Neural progenitor cell (in vitro differentiated cells): ENCODE measurements at regions not wholly inside any gene's neighbourhood (a gene's known extent, or its start where the extent isn't known, plus 50 kb on each side); places are given as distances from the start of the nearest gene placed in this dataset.

Experiments used
- DNase-seq: peaks from one replicate; pipeline ENCODE4 v3.0.0-alpha.2; 2016; ENCODE audit warnings: low spot score
- H2AFZ ChIP-seq: fragments of 200-600 bp; sonication (generic); replicated peaks from 2 replicates; pipeline ENCODE4 v1.6.1; 2016; ENCODE audit warnings: antibody characterized with exemption
- H3F3A ChIP-seq: fragments of 200-600 bp; sonication (generic); 2 replicates; pipeline ENCODE4 v1.6.1; 2016; ENCODE audit warnings: antibody characterized with exemption, low read depth
- H3K27ac ChIP-seq: fragments of 200-600 bp; sonication (generic); 2 replicates; pipeline ENCODE4 v1.5.1; 2016; ENCODE audit warnings: mild to moderate bottlenecking
- H3K27me3 ChIP-seq: fragments of 200-600 bp; sonication (generic); 2 replicates; pipeline ENCODE4 v1.6.1; 2016; ENCODE audit warnings: mild to moderate bottlenecking, moderate library complexity
- H3K36me3 ChIP-seq: fragments of 200-600 bp; sonication (generic); 2 replicates; pipeline ENCODE4 v1.5.1; 2016
- H3K4me1 ChIP-seq: fragments of 200-600 bp; sonication (generic); 2 replicates; pipeline ENCODE4 v1.6.1; 2016; ENCODE audit warnings: mixed run types
- H3K4me2 ChIP-seq: fragments of 200-600 bp; sonication (generic); 2 replicates; pipeline ENCODE4 v1.6.1; 2016
- H3K4me3 ChIP-seq: fragments of 200-600 bp; sonication (generic); 2 replicates; pipeline ENCODE4 v1.5.1; 2016
- H3K79me2 ChIP-seq: fragments of 200-600 bp; sonication (generic); 2 replicates; pipeline ENCODE4 v1.6.1; 2016; ENCODE audit warnings: low read depth
- H3K9ac ChIP-seq: fragments of 200-600 bp; sonication (generic); 2 replicates; pipeline ENCODE4 v1.6.1; 2016
- H3K9me3 ChIP-seq: fragments of 200-600 bp; sonication (generic); 2 replicates; pipeline ENCODE4 v1.5.1; 2016; ENCODE audit warnings: low read depth
- H4K20me1 ChIP-seq: fragments of 200-600 bp; sonication (generic); 2 replicates; pipeline ENCODE4 v1.6.1; 2016; ENCODE audit warnings: low read depth
- H3K27ac Mint-ChIP-seq: 3 replicates; pipeline ENCODE4 v1.8.0; 2021; ENCODE audit warnings: mixed read lengths
- H3K27me3 Mint-ChIP-seq: 2 replicates; pipeline ENCODE4 v1.8.0; 2022; ENCODE audit warnings: low read depth, mild to moderate bottlenecking, inconsistent platforms, moderate library complexity, mixed read lengths; ENCODE audit not compliant: insufficient read depth
- H3K36me3 Mint-ChIP-seq: 3 replicates; pipeline ENCODE4 v1.8.0; 2021; ENCODE audit warnings: mixed read lengths
- H3K4me1 Mint-ChIP-seq: 3 replicates; pipeline ENCODE4 v1.8.0; 2021; ENCODE audit warnings: mixed read lengths
- H3K4me3 Mint-ChIP-seq: 3 replicates; pipeline ENCODE4 v1.8.0; 2021; ENCODE audit warnings: mild to moderate bottlenecking, moderate library complexity, mixed read lengths
- H3K9me3 Mint-ChIP-seq: 3 replicates; pipeline ENCODE4 v1.8.0; 2020; ENCODE audit warnings: mixed read lengths
- EZH2 ChIP-seq: fragments of 200-600 bp; sonication (generic); IDR thresholded peaks from 2 replicates; pipeline ENCODE4 v1.6.1; 2017; ENCODE audit warnings: antibody characterized with exemption, mild to moderate bottlenecking, moderate library complexity
- EZH2phosphoT487 ChIP-seq: fragments of 200-600 bp; sonication (generic); IDR thresholded peaks from 2 replicates; pipeline ENCODE4 v1.6.1; 2017; ENCODE audit warnings: antibody characterized with exemption
- TF ChIP-seq, protein P1 (sequence below): fragments of 200-600 bp; sonication (generic); IDR thresholded peaks from 2 replicates; pipeline ENCODE4 v1.5.1; 2017; ENCODE audit warnings: antibody characterized with exemption, mild to moderate bottlenecking

DNA sequence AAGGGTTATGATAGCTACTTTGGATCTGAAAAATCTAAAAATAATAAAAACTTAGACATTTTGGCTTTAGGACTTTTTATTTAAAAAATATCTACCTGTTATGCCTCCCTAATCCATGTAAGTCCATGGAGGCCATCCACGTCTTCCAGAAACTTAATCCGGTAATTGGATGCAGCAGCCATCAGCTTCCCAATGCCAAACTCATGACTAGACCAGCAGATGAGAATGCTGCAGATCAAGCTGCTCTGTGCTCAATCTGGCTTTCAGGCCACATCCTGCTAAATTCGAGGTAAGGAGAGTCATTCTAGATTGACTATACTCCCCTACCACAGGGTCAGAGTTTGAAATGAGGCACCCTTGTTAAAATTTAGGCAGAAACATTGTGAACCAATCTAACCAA, 168.5 kb upstream of the TCERG1L start:
- no peaks in the 10 kb centered on the region for H3K36me3 ChIP-seq
- H3K27ac Mint-ChIP-seq = no peak overlapping the region
- H3K4me3 Mint-ChIP-seq = no peak overlapping the region
- H3K27me3 ChIP-seq = no peaks in the 10 kb centered on the region
- H3K4me3 ChIP-seq = no peak overlapping the region
- H3K27ac ChIP-seq = no peak overlapping the region
- no peaks in the 10 kb centered on the region for H3F3A ChIP-seq
- peaks cover 9% of the 10 kb centered on the region for H3K4me1 Mint-ChIP-seq
- no peaks in the 10 kb centered on the region for H3K79me2 ChIP-seq
- peaks cover 5% of the 10 kb centered on the region for H3K27me3 Mint-ChIP-seq
- DNase-seq = no peak
- no peak overlapping the region for H3K9ac ChIP-seq
- H3K4me1 ChIP-seq = no peaks in the 10 kb centered on the region
- no peaks in the 10 kb centered on the region for H3K9me3 ChIP-seq
- H3K36me3 Mint-ChIP-seq = no peaks in the 10 kb centered on the region
- no peak overlapping the region for H3K4me2 ChIP-seq
- no peak overlapping the region for H2AFZ ChIP-seq
- no peaks in the 10 kb centered on the region for H3K9me3 Mint-ChIP-seq
- H4K20me1 ChIP-seq = no peaks in the 10 kb centered on the region
- TF ChIP-seq EZH2 (no peak), EZH2phosphoT487 (no peak)
- TF ChIP-seq, protein P1, sequence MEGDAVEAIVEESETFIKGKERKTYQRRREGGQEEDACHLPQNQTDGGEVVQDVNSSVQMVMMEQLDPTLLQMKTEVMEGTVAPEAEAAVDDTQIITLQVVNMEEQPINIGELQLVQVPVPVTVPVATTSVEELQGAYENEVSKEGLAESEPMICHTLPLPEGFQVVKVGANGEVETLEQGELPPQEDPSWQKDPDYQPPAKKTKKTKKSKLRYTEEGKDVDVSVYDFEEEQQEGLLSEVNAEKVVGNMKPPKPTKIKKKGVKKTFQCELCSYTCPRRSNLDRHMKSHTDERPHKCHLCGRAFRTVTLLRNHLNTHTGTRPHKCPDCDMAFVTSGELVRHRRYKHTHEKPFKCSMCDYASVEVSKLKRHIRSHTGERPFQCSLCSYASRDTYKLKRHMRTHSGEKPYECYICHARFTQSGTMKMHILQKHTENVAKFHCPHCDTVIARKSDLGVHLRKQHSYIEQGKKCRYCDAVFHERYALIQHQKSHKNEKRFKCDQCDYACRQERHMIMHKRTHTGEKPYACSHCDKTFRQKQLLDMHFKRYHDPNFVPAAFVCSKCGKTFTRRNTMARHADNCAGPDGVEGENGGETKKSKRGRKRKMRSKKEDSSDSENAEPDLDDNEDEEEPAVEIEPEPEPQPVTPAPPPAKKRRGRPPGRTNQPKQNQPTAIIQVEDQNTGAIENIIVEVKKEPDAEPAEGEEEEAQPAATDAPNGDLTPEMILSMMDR = no peak

DNA sequence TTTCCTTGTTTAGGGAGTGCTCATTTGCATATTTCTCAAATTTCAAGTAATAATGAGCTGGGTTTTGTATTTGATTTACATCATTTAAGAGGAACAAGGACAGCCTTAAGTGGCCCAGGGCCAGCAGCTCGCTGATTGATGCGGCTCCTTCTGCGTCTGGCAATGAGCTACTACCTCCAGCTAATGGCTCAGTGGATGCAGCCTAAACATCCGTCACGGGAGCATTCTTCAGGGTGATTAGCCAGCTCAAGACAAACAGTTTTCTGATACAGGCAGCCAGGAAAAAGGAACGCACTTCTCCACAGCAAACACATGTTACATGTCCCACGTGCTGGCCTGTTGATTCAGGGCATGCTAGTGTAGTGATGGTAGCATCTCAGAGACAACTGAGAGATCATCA, 169.3 kb upstream of the TCERG1L start:
- H3K4me1 ChIP-seq = no peaks in the 10 kb centered on the region
- H3F3A ChIP-seq = no peaks in the 10 kb centered on the region
- Mint-ChIP-seq H3K4me3 (no peak overlapping the region), H3K36me3 (no peaks in the 10 kb centered on the region), H3K27ac (no peak overlapping the region), H3K27me3 (peaks cover 5% of the 10 kb centered on the region), H3K4me1 (peaks cover 9% of the 10 kb centered on the region), H3K9me3 (no peaks in the 10 kb centered on the region)
- H3K9me3 ChIP-seq = no peaks in the 10 kb centered on the region
- no peak overlapping the region for H2AFZ ChIP-seq
- H3K27me3 ChIP-seq = no peaks in the 10 kb centered on the region
- H3K4me2 ChIP-seq = no peak overlapping the region
- TF ChIP-seq EZH2 = no peak
- no peak for TF ChIP-seq EZH2phosphoT487
- TF ChIP-seq, protein P1 = no peak
- H3K36me3 ChIP-seq = no peaks in the 10 kb centered on the region
- H3K9ac ChIP-seq = no peak overlapping the region
- H3K27ac ChIP-seq = no peak overlapping the region
- DNase-seq = no peak
- H3K79me2 ChIP-seq = no peaks in the 10 kb centered on the region
- no peaks in the 10 kb centered on the region for H4K20me1 ChIP-seq
- no peak overlapping the region for H3K4me3 ChIP-seq

DNA sequence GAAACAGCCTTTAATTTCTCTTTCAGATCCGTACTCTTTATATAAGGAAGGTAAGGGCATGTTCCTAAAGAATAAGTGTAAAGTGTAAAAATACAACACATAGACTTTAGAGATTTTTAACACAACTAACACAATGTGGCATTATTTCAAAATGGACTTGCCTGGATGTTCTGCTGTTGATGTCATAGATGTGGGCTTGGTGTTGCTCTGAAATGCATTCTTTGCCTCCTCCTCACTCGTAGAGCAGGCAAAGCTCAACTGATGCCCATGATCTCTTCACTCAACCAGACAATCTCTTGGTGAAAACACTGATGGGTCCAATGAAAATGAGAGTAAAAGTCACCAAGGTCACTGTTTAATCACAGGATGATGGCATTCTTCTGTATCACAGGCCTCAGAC, 174.2 kb upstream of the TCERG1L start:
- Histone ChIP-seq H3K79me2 (no peaks in the 10 kb centered on the region), H4K20me1 (no peaks in the 10 kb centered on the region), H3K27me3 (no peaks in the 10 kb centered on the region), H2AFZ (no peak overlapping the region), H3K4me2 (no peak overlapping the region), H3K4me1 (no peaks in the 10 kb centered on the region), H3K27ac (no peak overlapping the region), H3K9ac (no peak overlapping the region), H3K36me3 (no peaks in the 10 kb centered on the region), H3K9me3 (no peaks in the 10 kb centered on the region), H3F3A (peaks cover 8% of the 10 kb centered on the region), H3K4me3 (no peak overlapping the region)
- peaks cover 3% of the 10 kb centered on the region for H3K9me3 Mint-ChIP-seq
- DNase-seq = no peak
- H3K27me3 Mint-ChIP-seq = peaks cover 5% of the 10 kb centered on the region
- no peaks in the 10 kb centered on the region for H3K4me1 Mint-ChIP-seq
- H3K4me3 Mint-ChIP-seq = no peak overlapping the region
- no peaks in the 10 kb centered on the region for H3K36me3 Mint-ChIP-seq
- no peak for TF ChIP-seq EZH2
- TF ChIP-seq, protein P1 = no peak
- no peak for TF ChIP-seq EZH2phosphoT487
- H3K27ac Mint-ChIP-seq = no peak overlapping the region

DNA sequence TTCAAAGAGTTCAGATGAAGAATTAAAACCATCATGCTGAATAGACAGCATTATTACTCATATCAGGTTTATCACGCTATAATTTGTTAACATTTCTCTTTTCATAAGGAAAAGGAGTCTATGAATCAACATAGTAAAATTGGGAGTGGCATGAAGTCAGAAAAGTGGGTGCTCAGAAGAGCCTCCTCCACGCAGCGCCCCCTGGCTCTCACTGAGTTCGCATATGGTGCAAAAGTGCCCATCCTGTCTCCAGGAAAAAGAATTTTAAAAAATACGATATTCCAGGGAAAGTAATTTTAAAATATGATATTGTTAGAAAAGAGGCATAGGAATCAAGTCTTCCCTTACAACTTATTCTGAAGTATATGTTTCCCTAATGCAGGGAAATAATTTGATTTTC, 176.3 kb upstream of the TCERG1L start:
- Mint-ChIP-seq H3K27me3 (peaks cover 5% of the 10 kb centered on the region), H3K4me3 (no peak overlapping the region), H3K9me3 (peaks cover 3% of the 10 kb centered on the region), H3K4me1 (no peaks in the 10 kb centered on the region), H3K27ac (no peak overlapping the region), H3K36me3 (no peaks in the 10 kb centered on the region)
- no peak overlapping the region for H2AFZ ChIP-seq
- no peak overlapping the region for H3K27ac ChIP-seq
- no peaks in the 10 kb centered on the region for H3K79me2 ChIP-seq
- no peaks in the 10 kb centered on the region for H4K20me1 ChIP-seq
- TF ChIP-seq EZH2phosphoT487 = no peak
- no peak for TF ChIP-seq EZH2
- TF ChIP-seq, protein P1 = peak; percentile 41
- no peaks in the 10 kb centered on the region for H3K4me1 ChIP-seq
- H3K9me3 ChIP-seq = no peaks in the 10 kb centered on the region
- no peak overlapping the region for H3K4me2 ChIP-seq
- H3K36me3 ChIP-seq = no peaks in the 10 kb centered on the region
- DNase-seq = no peak
- no peaks in the 10 kb centered on the region for H3K27me3 ChIP-seq
- H3F3A ChIP-seq = peaks cover 8% of the 10 kb centered on the region
- H3K9ac ChIP-seq = no peak overlapping the region
- no peak overlapping the region for H3K4me3 ChIP-seq
